Endothelial cell of umbilical vein (primary cell): ENCODE measurements at regions not wholly inside any gene's neighbourhood (a gene's known extent, or its start where the extent isn't known, plus 50 kb on each side); places are given as distances from the start of the nearest gene placed in this dataset.

Source experiments
- BruUV-seq: library from RNA; stranded (reverse); fragments of 400-500 nt; replicated peaks from 2 replicates; lab custom pipeline; 2021; lab: Mats Ljungman, UMichigan
- CTCF ChIA-PET: fragments of 300-600, 350-600 bp; sonication (Branson Sonifier 250); formaldehyde crosslinking; loops from one replicate; lab custom pipeline; 2021; ENCODE audit warnings: antibody characterized with exemption, inconsistent platforms; lab: Charles Lee
- POLR2A ChIA-PET: fragments of 300-600, 350-600 bp; sonication (Branson Sonifier 250); formaldehyde crosslinking; loops from one replicate; lab custom pipeline; 2021; ENCODE audit warnings: antibody characterized with exemption, inconsistent platforms; lab: Charles Lee
- DNase-seq: peaks from one replicate; pipeline ENCODE4 v3.0.0-alpha.2; 2011; ENCODE audit warnings: low read depth, low spot score
- FAIRE-seq: peaks from 2 replicates; lab custom pipeline; 2011; peaks lifted over from hg19 to GRCh38; lab: Jason Lieb, UNC
- H2AFZ ChIP-seq: 2 replicates; pipeline ENCODE4 v1.6.0; 2012; ENCODE audit warnings: low read depth, low read length, control low read depth, inconsistent platforms
- H3K27ac ChIP-seq: 2 replicates; pipeline ENCODE4 v1.5.1; 2011; ENCODE audit warnings: low read depth, mild to moderate bottlenecking, control low read depth, low read length, moderate library complexity; ENCODE audit not compliant: insufficient read depth
- H3K27me3 ChIP-seq, 2 experiments: 2 replicates each; pipeline versions ENCODE4 v1.6.0 to v1.6.1; 2011; ENCODE audit warnings: low read length in 2 of 2, mixed read lengths in 1 of 2; ENCODE audit not compliant: control insufficient read depth in 2 of 2, insufficient read depth in 2 of 2
- H3K36me3 ChIP-seq, 2 experiments: 2 replicates in 1 of 2; 3 replicates in 1 of 2; pipeline ENCODE4 v1.5.1; 2011; ENCODE audit warnings: low read length in 2 of 2, mild to moderate bottlenecking in 1 of 2, moderate library complexity in 1 of 2; ENCODE audit not compliant: control insufficient read depth in 2 of 2, insufficient read depth in 2 of 2; ENCODE audit errors: extremely low read depth in 1 of 2
- H3K4me1 ChIP-seq: 3 replicates; pipeline ENCODE4 v1.5.1; 2011; ENCODE audit warnings: mild to moderate bottlenecking, low read length; ENCODE audit not compliant: control insufficient read depth, insufficient read depth; ENCODE audit errors: extremely low read depth
- H3K4me2 ChIP-seq: 2 replicates; pipeline ENCODE4 v1.6.1; 2011; ENCODE audit warnings: low read length, control low read depth, mixed read lengths; ENCODE audit not compliant: insufficient read depth
- H3K4me3 ChIP-seq, 3 experiments: fragments of 200-600 bp in 1 of 3; sonication (generic), shearing (Covaris generic) in 1 of 3; replicated peaks in 1 of 3; 2 replicates each; pipeline ENCODE4 v1.5.1; 2011 to 2016; ENCODE audit warnings: control low read depth in 3 of 3, low read length in 3 of 3, mild to moderate bottlenecking in 2 of 3, inconsistent platforms in 1 of 3, low read depth in 1 of 3, moderate library complexity in 1 of 3; ENCODE audit not compliant: insufficient read depth in 1 of 3
- H3K79me2 ChIP-seq: 2 replicates; pipeline ENCODE4 v1.6.0; 2012; ENCODE audit warnings: low read length, inconsistent platforms; ENCODE audit not compliant: control insufficient read depth, insufficient read depth
- H3K9ac ChIP-seq: replicated peaks from 2 replicates; pipeline ENCODE3; 2011; ENCODE audit warnings: low read length, control low read depth; ENCODE audit not compliant: insufficient read depth; ENCODE audit errors: extremely low read depth
- H3K9me1 ChIP-seq: replicated peaks from 3 replicates; pipeline ENCODE4 v1.6.0; 2011; ENCODE audit warnings: mild to moderate bottlenecking, low read length; ENCODE audit not compliant: control insufficient read depth, insufficient read depth; ENCODE audit errors: extremely low read depth
- H3K9me3 ChIP-seq: replicated peaks from 2 replicates; pipeline ENCODE4 v1.5.1; 2012; ENCODE audit warnings: low read length, inconsistent platforms; ENCODE audit not compliant: control insufficient read depth, insufficient read depth
- H4K20me1 ChIP-seq: replicated peaks from 2 replicates; pipeline ENCODE3; 2011; ENCODE audit warnings: mild to moderate bottlenecking, low read length; ENCODE audit not compliant: control insufficient read depth, insufficient read depth; ENCODE audit errors: extremely low read depth
- EZH2 ChIP-seq: IDR thresholded peaks from 2 replicates; pipeline ENCODE4 v1.6.1; 2012; ENCODE audit warnings: borderline replicate concordance, low read depth, mild to moderate bottlenecking, moderate library complexity, low read length, inconsistent platforms; ENCODE audit not compliant: severe bottlenecking
- FOS ChIP-seq: IDR thresholded peaks from 2 replicates; pipeline ENCODE4 v1.6.1; 2011; ENCODE audit warnings: mild to moderate bottlenecking, low read length, moderate library complexity, borderline replicate concordance; ENCODE audit not compliant: insufficient read depth
- GATA2 ChIP-seq: IDR thresholded peaks from 2 replicates; pipeline ENCODE4 v1.7.0; 2011; ENCODE audit warnings: low read depth, mild to moderate bottlenecking, moderate library complexity, mixed read lengths, low read length; ENCODE audit not compliant: insufficient read length, insufficient read depth
- JUN ChIP-seq: IDR thresholded peaks from 2 replicates; pipeline ENCODE4 v1.6.1; 2011; ENCODE audit warnings: borderline replicate concordance, low read depth; ENCODE audit not compliant: insufficient read length, insufficient read depth
- MYC ChIP-seq: IDR thresholded peaks from one replicate; pipeline ENCODE4 v1.6.1; 2011; ENCODE audit warnings: mild to moderate bottlenecking, low read depth, low read length
- POLR2A ChIP-seq: IDR thresholded peaks from 2 replicates; pipeline ENCODE4 v1.6.1; 2012; ENCODE audit warnings: low read depth, mild to moderate bottlenecking, control low read depth, low read length
- POLR2AphosphoS5 ChIP-seq: IDR thresholded peaks from 2 replicates; pipeline ENCODE4 v1.6.1; 2012; ENCODE audit warnings: low read depth, mild to moderate bottlenecking, control low read depth, low read length, moderate library complexity; ENCODE audit not compliant: insufficient read depth
- dilution Hi-C: fragments of 300-500 bp; cut with MboI; formaldehyde crosslinking; loops from one replicate; pipeline ENCODE4 v1.15.0; 2019; ENCODE audit warnings: low sequenced_read_pairs; ENCODE audit not compliant: extremely low pct_ligation_motif_present
- intact Hi-C: fragments of 100-400 bp; cut with micrococcal nuclease; formaldehyde crosslinking; loops from one replicate; pipeline ENCODE4 v1.10.0; 2022
- TF ChIP-seq, protein P1 (sequence below), 2 donors: IDR thresholded peaks; 1 replicate in 1 of 2; 2 replicates in 1 of 2; pipeline ENCODE4 v1.5.1; 2011; ENCODE audit warnings: low read length in 2 of 2, mild to moderate bottlenecking in 2 of 2, moderate library complexity in 2 of 2, control low read depth in 1 of 2, inconsistent platforms in 1 of 2, low read depth in 1 of 2; ENCODE audit not compliant: insufficient read depth in 1 of 2; ENCODE audit errors: extremely low read depth in 1 of 2
- TF ChIP-seq, protein P2 (sequence below): IDR thresholded peaks from 2 replicates; pipeline ENCODE4 v1.6.1; 2011; ENCODE audit not compliant: insufficient read depth, insufficient read length

DNA sequence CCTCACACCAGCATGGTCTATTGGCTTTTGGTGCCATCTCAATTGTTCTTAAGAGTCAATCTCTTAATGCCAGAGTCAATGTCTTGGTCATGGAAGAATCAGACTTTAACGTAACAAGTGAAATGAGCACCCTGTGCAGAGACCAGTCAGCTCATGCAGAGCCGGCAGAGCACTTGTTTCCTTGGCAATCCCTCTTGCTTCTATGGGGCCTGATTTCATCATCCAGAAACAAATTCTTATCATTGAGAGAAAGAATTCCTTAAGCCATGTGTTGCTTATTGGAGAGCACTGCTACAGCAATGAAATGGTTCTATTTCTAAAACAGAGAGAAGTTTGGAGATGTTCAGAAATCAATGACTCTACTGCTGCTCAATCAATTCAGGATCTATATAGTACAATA, 212.8 kb downstream of the IPMK start:
- dilution Hi-C loops: loop anchor here (25.0 kb wide), 1 partner anchor 718 kb away; no protein-coding TSS in a partner anchor
- no peaks in the 10 kb centered on the region for H4K20me1 ChIP-seq
- no peak overlapping the region for H3K4me3 ChIP-seq
- BruUV-seq: no TSS peak
- CTCF ChIA-PET: no interaction called here
- no peak overlapping the region for H3K9ac ChIP-seq
- no peaks in the 10 kb centered on the region for H3K9me3 ChIP-seq
- no peak for FAIRE-seq
- H3K9me1 ChIP-seq: no peaks in the 10 kb centered on the region
- DNase-seq: no peak
- intact Hi-C loops: no loop called here
- no peak overlapping the region for H2AFZ ChIP-seq
- H3K36me3 ChIP-seq: no peaks in the 10 kb centered on the region
- no peaks in the 10 kb centered on the region for H3K27me3 ChIP-seq
- no peak overlapping the region for H3K4me2 ChIP-seq
- no peak for TF ChIP-seq JUN
- TF ChIP-seq, protein P1, sequence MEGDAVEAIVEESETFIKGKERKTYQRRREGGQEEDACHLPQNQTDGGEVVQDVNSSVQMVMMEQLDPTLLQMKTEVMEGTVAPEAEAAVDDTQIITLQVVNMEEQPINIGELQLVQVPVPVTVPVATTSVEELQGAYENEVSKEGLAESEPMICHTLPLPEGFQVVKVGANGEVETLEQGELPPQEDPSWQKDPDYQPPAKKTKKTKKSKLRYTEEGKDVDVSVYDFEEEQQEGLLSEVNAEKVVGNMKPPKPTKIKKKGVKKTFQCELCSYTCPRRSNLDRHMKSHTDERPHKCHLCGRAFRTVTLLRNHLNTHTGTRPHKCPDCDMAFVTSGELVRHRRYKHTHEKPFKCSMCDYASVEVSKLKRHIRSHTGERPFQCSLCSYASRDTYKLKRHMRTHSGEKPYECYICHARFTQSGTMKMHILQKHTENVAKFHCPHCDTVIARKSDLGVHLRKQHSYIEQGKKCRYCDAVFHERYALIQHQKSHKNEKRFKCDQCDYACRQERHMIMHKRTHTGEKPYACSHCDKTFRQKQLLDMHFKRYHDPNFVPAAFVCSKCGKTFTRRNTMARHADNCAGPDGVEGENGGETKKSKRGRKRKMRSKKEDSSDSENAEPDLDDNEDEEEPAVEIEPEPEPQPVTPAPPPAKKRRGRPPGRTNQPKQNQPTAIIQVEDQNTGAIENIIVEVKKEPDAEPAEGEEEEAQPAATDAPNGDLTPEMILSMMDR (IDR thresholded peaks at IDR 0.05; ENCODE audit: extremely low read depth in 1 of 2, insufficient read depth in 1 of 2, low read depth in 1 of 2, low read length in 2 of 2): no peak
- TF ChIP-seq, protein P2, sequence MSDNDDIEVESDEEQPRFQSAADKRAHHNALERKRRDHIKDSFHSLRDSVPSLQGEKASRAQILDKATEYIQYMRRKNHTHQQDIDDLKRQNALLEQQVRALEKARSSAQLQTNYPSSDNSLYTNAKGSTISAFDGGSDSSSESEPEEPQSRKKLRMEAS: no peak
- TF ChIP-seq POLR2A: no peak
- TF ChIP-seq GATA2: no peak
- no peak for TF ChIP-seq EZH2
- no peak for TF ChIP-seq MYC
- no peak for TF ChIP-seq FOS
- no peak for TF ChIP-seq POLR2AphosphoS5
- no peaks in the 10 kb centered on the region for H3K4me1 ChIP-seq
- no peaks in the 10 kb centered on the region for H3K79me2 ChIP-seq
- POLR2A ChIA-PET: no interaction called here
- H3K27ac ChIP-seq: no peak overlapping the region
